ENCODE measurements at regions not wholly inside any gene's neighbourhood (a gene's known extent, or its start where the extent isn't known, plus 50 kb on each side); places are given as distances from the start of the nearest gene placed in this dataset.
"Not testable (repeated sequence)": the region's sequence is repeated elsewhere in the genome, so short reads cannot be mapped to it uniquely, and the experiment has no call there.

GRCh38 chr2:35440308-35440707, 915.3 kb upstream of the CRIM1 start:
- not testable (repeated sequence) for TF ChIP-seq RCOR1 (IDR thresholded peaks at IDR 0.05; ENCODE audit: low read length); CTCF (IDR thresholded peaks at IDR 0.05); TAF1 (IDR thresholded peaks at IDR 0.05; ENCODE audit: borderline replicate concordance, low read depth, low read length); EP300 (IDR thresholded peaks at IDR 0.05; ENCODE audit: borderline replicate concordance in 1 of 2, low read depth in 1 of 2, low read length in 1 of 2); REST (IDR thresholded peaks at IDR 0.05; ENCODE audit: low read depth, low read length); FOSL2 (IDR thresholded peaks at IDR 0.05; ENCODE audit: borderline replicate concordance, low read depth); POLR2AphosphoS5 (IDR thresholded peaks at IDR 0.05; ENCODE audit: low read depth, low read length); RFX5 (IDR thresholded peaks at IDR 0.05; ENCODE audit: low read length); TEAD4 (IDR thresholded peaks at IDR 0.05; ENCODE audit: borderline replicate concordance, insufficient read depth); MEF2A (IDR thresholded peaks at IDR 0.05; ENCODE audit: borderline replicate concordance, low read depth)

All from SK-N-SH (cell line).